ENCODE measurements at regions not wholly inside any gene's neighbourhood (a gene's known extent, or its start where the extent isn't known, plus 50 kb on each side); places are given as distances from the start of the nearest gene placed in this dataset.

DNA sequence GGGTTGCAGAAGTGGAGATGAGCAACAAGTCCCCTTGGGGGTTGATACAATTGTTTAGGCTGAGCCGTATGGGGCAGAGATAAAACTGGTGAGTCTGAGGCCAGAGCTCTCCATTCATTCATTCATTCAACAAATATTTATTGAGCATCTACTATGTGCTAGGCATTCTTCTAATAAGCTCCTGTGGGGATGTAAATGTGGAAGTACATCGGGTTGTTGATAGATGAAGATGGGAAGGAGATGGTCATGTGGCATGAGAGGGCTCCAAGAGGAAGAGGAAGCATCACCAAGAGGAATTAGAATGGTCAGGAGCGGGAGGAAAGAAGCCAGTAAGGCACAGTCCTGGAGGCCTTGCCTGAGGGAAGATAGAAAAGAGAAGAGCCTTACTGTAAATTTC is 98.7 kb upstream of the MLN start:
- no peak for TF ChIP-seq POLR2A (IDR thresholded peaks at IDR 0.05)
- TF ChIP-seq, protein P1, sequence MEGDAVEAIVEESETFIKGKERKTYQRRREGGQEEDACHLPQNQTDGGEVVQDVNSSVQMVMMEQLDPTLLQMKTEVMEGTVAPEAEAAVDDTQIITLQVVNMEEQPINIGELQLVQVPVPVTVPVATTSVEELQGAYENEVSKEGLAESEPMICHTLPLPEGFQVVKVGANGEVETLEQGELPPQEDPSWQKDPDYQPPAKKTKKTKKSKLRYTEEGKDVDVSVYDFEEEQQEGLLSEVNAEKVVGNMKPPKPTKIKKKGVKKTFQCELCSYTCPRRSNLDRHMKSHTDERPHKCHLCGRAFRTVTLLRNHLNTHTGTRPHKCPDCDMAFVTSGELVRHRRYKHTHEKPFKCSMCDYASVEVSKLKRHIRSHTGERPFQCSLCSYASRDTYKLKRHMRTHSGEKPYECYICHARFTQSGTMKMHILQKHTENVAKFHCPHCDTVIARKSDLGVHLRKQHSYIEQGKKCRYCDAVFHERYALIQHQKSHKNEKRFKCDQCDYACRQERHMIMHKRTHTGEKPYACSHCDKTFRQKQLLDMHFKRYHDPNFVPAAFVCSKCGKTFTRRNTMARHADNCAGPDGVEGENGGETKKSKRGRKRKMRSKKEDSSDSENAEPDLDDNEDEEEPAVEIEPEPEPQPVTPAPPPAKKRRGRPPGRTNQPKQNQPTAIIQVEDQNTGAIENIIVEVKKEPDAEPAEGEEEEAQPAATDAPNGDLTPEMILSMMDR (IDR thresholded peaks at IDR 0.05) = no peak
